GM12878 (cell line): ENCODE measurements at regions not wholly inside any gene's neighbourhood (a gene's known extent, or its start where the extent isn't known, plus 50 kb on each side); places are given as distances from the start of the nearest gene placed in this dataset.

Experiments
- ATAC-seq: fragments of 200-7000 bp; cut with Tn5 transposase; 3 replicates; pipeline ENCODE4 v1.9.1; 2020; ENCODE audit warnings: mild to moderate bottlenecking, moderate library complexity
- BruUV-seq: library from RNA; stranded (reverse); fragments of 400-500 nt; replicated peaks from 2 replicates; lab custom pipeline; 2021; lab: Mats Ljungman, UMichigan
- CTCF ChIA-PET: fragments of 300-600 bp; sonication (Branson Sonifier 250); formaldehyde crosslinking; extraction: SDS; loops from one replicate; lab custom pipeline; 2021; ENCODE audit warnings: inconsistent platforms; lab: Yijun Ruan, JAX
- POLR2A ChIA-PET: fragments of 350-600 bp; formaldehyde crosslinking; extraction: SDS; loops from one replicate; lab custom pipeline; 2021; ENCODE audit warnings: inconsistent platforms; lab: Charles Lee
- RAD21 ChIA-PET: fragments of 300-600 bp; sonication (Branson Sonifier 250); formaldehyde crosslinking; loops from one replicate; lab custom pipeline; 2023; ENCODE audit warnings: antibody characterized with exemption; ENCODE audit not compliant: unreplicated experiment; lab: Charles Lee
- SMC1A ChIA-PET: fragments of 300-600 bp; sonication (Branson Sonifier 250); formaldehyde crosslinking; loops from one replicate; lab custom pipeline; 2023; ENCODE audit not compliant: unreplicated experiment, uncharacterized antibody; lab: Charles Lee
- DNase-seq: peaks from one replicate; pipeline ENCODE4 v3.0.0-alpha.2; 2011; ENCODE audit warnings: low read depth, low spot score
- FAIRE-seq: peaks from 3 replicates; lab custom pipeline; 2011; peaks lifted over from hg19 to GRCh38; lab: Jason Lieb, UNC
- H2AFZ ChIP-seq: 2 replicates; pipeline ENCODE4 v1.6.0; 2011; ENCODE audit warnings: low read depth, low read length, control low read depth; ENCODE audit not compliant: control insufficient read depth
- H3K27ac ChIP-seq: 2 replicates; pipeline ENCODE4 v1.5.1; 2011; ENCODE audit warnings: control low read depth; ENCODE audit not compliant: control insufficient read depth, insufficient read depth
- H3K27me3 ChIP-seq, 2 experiments: replicated peaks in 1 of 2; 2 replicates each; pipeline versions ENCODE4 v1.6.0 to v1.6.1; 2011; ENCODE audit warnings: low read length in 1 of 2; ENCODE audit not compliant: control insufficient read depth in 2 of 2, insufficient read depth in 2 of 2
- H3K36me3 ChIP-seq, 2 experiments: 2 replicates each; pipeline ENCODE4 v1.5.1; 2011; ENCODE audit warnings: low read length in 1 of 2; ENCODE audit not compliant: control insufficient read depth in 2 of 2, insufficient read depth in 2 of 2
- H3K4me1 ChIP-seq: 2 replicates; pipeline ENCODE4 v1.6.1; 2011; ENCODE audit warnings: mild to moderate bottlenecking, low read length, moderate library complexity, mixed read lengths; ENCODE audit not compliant: control insufficient read depth, insufficient read depth
- H3K4me2 ChIP-seq: 2 replicates; pipeline ENCODE4 v1.6.0; 2011; ENCODE audit warnings: control low read depth; ENCODE audit not compliant: control insufficient read depth, insufficient read depth
- H3K4me3 ChIP-seq: fragments of 200-600 bp; sonication (generic); 2 replicates; pipeline ENCODE4 v1.5.1; 2016
- H3K79me2 ChIP-seq: 2 replicates; pipeline ENCODE4 v1.6.0; 2011; ENCODE audit warnings: low read length; ENCODE audit not compliant: control insufficient read depth, insufficient read depth
- H3K9ac ChIP-seq: 2 replicates; pipeline ENCODE4 v1.8.0; 2011; ENCODE audit warnings: low read length, control low read depth, mixed read lengths; ENCODE audit not compliant: control insufficient read depth, insufficient read depth
- H3K9me3 ChIP-seq: replicated peaks from 3 replicates; pipeline ENCODE4 v1.5.1; 2011; ENCODE audit warnings: mild to moderate bottlenecking, low read length; ENCODE audit not compliant: control insufficient read depth, insufficient read depth
- H4K20me1 ChIP-seq: 2 replicates; pipeline ENCODE4 v1.6.0; 2011; ENCODE audit not compliant: control insufficient read depth, insufficient read depth
- BCL11A ChIP-seq: IDR thresholded peaks from 2 replicates; pipeline ENCODE4 v1.6.1; 2011; ENCODE audit warnings: low read depth, low read length
- BRCA1 ChIP-seq: IDR thresholded peaks from 2 replicates; pipeline ENCODE4 v1.6.1; 2011; ENCODE audit warnings: low read depth, low read length, improper control_type of control experiment
- CEBPZ ChIP-seq: fragments of 150-350 bp; IDR thresholded peaks from 2 replicates; pipeline ENCODE4 v1.6.1; 2016; ENCODE audit warnings: low read depth, low read length
- IRF4 ChIP-seq: IDR thresholded peaks from 2 replicates; pipeline ENCODE4 v1.6.1; 2011; ENCODE audit warnings: low read depth, low read length
- MEF2A ChIP-seq: IDR thresholded peaks from 2 replicates; pipeline ENCODE4 v1.6.1; 2011; ENCODE audit warnings: low read depth, mild to moderate bottlenecking, low read length, moderate library complexity; ENCODE audit not compliant: insufficient read depth
- POLR2AphosphoS2 ChIP-seq: IDR thresholded peaks from 2 replicates; pipeline ENCODE4 v1.6.1; 2011; ENCODE audit warnings: low read depth, mild to moderate bottlenecking, low read length, improper control_type of control experiment, moderate library complexity
- PRDM15 ChIP-seq: fragments of 450-650 bp; formaldehyde crosslinking; IDR thresholded peaks from 2 replicates; pipeline ENCODE4 v1.4.0; 2020; ENCODE audit warnings: mild to moderate bottlenecking, moderate library complexity
- RELA ChIP-seq: fragments of 450-650 bp; IDR thresholded peaks from 2 replicates; pipeline ENCODE4 v1.8.0; 2014; ENCODE audit warnings: borderline replicate concordance; ENCODE audit not compliant: partially characterized antibody
- SIN3A ChIP-seq: IDR thresholded peaks from 2 replicates; pipeline ENCODE4 v1.6.1; 2012; ENCODE audit warnings: low read depth, low read length, improper control_type of control experiment
- SRF ChIP-seq, 2 experiments: IDR thresholded peaks; 2 replicates each; pipeline ENCODE4 v1.6.1; 2011; ENCODE audit warnings: low read depth in 2 of 2, low read length in 2 of 2, mild to moderate bottlenecking in 1 of 2, moderate library complexity in 1 of 2
- SUPT20H ChIP-seq: IDR thresholded peaks from 2 replicates; pipeline ENCODE4 v1.6.1; 2011; ENCODE audit warnings: low read depth, mild to moderate bottlenecking, low read length, moderate library complexity, borderline replicate concordance; ENCODE audit not compliant: control insufficient read depth
- ZNF207 ChIP-seq: fragments of 450-650 bp; IDR thresholded peaks from 2 replicates; pipeline ENCODE4 v1.6.1; 2014; ENCODE audit warnings: antibody characterized with exemption, mild to moderate bottlenecking, borderline replicate concordance
- ZNF274 ChIP-seq: IDR thresholded peaks from one replicate; pipeline ENCODE4 v1.8.0; 2011; ENCODE audit not compliant: insufficient read length, insufficient read depth
- ZNF384 ChIP-seq: IDR thresholded peaks from 2 replicates; pipeline ENCODE4 v1.6.1; 2012; ENCODE audit warnings: low read depth, mild to moderate bottlenecking, low read length, improper control_type of control experiment, borderline replicate concordance
- ZZZ3 ChIP-seq: IDR thresholded peaks from 2 replicates; pipeline ENCODE4 v1.6.1; 2011; ENCODE audit warnings: low read depth; ENCODE audit not compliant: control insufficient read depth, insufficient read length
- WGBS: methylation state at CpG from one replicate; pipeline ENCODE4 v1.1.6; 2016; ENCODE audit warnings: low lambda C conversion rate; ENCODE audit not compliant: insufficient replicate concordance, insufficient coverage; ENCODE audit errors: missing lambda C conversion rate; 5-methylcytosine and 5-hydroxymethylcytosine counted together
- in situ Hi-C: fragments of 300-500 bp; cut with MboI; formaldehyde crosslinking; loops from 9 replicates; pipeline ENCODE4 v1.14.3; 2018; ENCODE audit warnings: mixed read lengths
- intact Hi-C: fragments of 100-400 bp; cut with micrococcal nuclease; formaldehyde crosslinking; loops from one replicate; pipeline ENCODE4 v1.14.2; 2022; ENCODE audit not compliant: unreplicated experiment

GRCh38 chr14:44828023-44828422, 133.7 kb downstream of the KLHL28 start (continued):
- TF ChIP-seq CEBPZ = no peak

- SMC1A ChIA-PET = no interaction called here
- POLR2A ChIA-PET = no interaction called here
- H4K20me1 ChIP-seq = no peaks in the 10 kb centered on the region
- no peaks in the 10 kb centered on the region for H3K9me3 ChIP-seq
- in situ Hi-C loops = no loop called here
- no peaks in the 10 kb centered on the region for H3K36me3 ChIP-seq
- no TSS peak for BruUV-seq
- no peak overlapping the region for H3K4me2 ChIP-seq
- RAD21 ChIA-PET = no interaction called here
- H3K27me3 ChIP-seq = no peaks in the 10 kb centered on the region
- no peak overlapping the region for H3K4me3 ChIP-seq
- no peak for DNase-seq
- H3K9ac ChIP-seq = no peak overlapping the region
- TF ChIP-seq SRF (IDR thresholded peaks at IDR 0.05; ENCODE audit: low read depth in 2 of 2, low read length in 2 of 2) (no peak), ZNF384 (no peak), POLR2AphosphoS2 (no peak), BRCA1 (no peak), SUPT20H (no peak), RELA (no peak), SIN3A (no peak), IRF4 (no peak), MEF2A (no peak), BCL11A (no peak), ZNF274 (no peak), ZNF207 (no peak), ZZZ3 (no peak), PRDM15 (CRISPR knock-in tag) (no peak)
- no peak overlapping the region for H3K27ac ChIP-seq
- H2AFZ ChIP-seq = no peak overlapping the region
- intact Hi-C loops = no loop called here
- no peak for FAIRE-seq
- CTCF ChIA-PET = interaction anchor here (1.5 kb wide), 1 partner anchor 16 kb away, joined by 4 read pairs; no protein-coding TSS in a partner anchor
- no peak for ATAC-seq
- WGBS = 36% methylated on average over 5 of the region's 5 CpGs
- H3K79me2 ChIP-seq = no peaks in the 10 kb centered on the region
- H3K4me1 ChIP-seq = no peaks in the 10 kb centered on the region
Measured at GRCh38 chr14:44820230-44820964, 141.3 kb downstream of the KLHL28 start.
